ENCODE measurements at regions not wholly inside any gene's neighbourhood (a gene's known extent, or its start where the extent isn't known, plus 50 kb on each side); places are given as distances from the start of the nearest gene placed in this dataset.
A peak's percentile ranks its signal among the peaks of the same experiment; 100 is the strongest.

GRCh38 chr9:87120610-87121009, 173.3 kb upstream of the GAS1 start:
- no peak for DNase-seq

DNA sequence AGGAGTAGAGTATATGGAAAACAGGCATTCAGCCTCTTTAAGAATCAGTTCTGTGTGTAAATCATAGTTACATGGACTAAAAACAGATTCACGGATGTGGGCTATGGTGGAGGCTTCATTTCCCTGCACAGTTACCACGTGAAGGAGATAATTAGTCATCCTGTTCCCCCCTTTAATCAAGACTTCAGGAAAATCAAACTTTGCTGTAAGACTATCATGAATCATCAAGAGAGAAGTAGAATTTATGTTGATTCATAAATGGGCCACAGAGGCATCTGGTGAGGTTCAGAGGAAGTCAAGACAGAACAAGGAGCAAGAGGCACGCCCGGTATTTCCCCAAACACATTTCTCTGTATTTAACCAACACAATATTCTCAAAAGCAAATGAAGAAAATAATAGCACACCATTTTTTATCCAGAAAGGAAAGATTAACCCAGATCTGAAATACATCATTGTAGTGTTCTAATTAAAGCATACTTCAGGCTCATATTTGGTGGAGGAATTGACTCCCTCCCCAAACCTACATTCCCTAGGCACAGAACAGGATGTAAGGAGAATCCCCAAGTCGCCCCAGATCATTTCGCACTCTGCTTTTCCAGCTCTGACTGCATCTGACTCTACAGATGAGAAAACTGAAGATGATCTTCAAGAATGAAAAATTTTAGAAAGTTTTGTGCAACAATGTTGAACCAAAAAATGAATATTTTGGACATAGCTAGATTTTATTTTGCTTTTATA, 175.8 kb upstream of the GAS1 start:
- no peak for DNase-seq

DNA sequence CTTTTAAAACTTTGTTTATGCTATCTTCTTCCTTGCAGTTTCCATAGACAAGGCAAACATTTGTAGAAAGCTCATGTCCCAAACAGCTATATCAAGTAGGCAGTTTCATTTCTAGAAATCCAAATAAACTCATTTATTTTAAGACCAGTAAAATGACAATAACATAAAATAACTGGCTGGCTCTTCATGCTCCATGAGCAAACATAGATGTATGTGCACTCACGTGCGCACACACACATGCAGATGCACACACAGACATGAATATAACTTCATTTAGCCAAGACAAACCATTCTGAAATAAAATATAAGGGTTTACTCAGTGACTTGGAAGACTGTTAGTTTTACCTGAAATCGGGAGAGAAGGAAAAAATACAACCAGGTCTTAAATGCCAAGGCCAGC, 176.5 kb upstream of the GAS1 start:
- no peak for DNase-seq

- no peak for DNase-seq
These were observed 178.5 kb upstream of the GAS1 start for GRCh38 chr9:87125819-87126218.

GRCh38 chr9:87127543-87127942, 180.2 kb upstream of the GAS1 start:
- no peak for DNase-seq

DNA sequence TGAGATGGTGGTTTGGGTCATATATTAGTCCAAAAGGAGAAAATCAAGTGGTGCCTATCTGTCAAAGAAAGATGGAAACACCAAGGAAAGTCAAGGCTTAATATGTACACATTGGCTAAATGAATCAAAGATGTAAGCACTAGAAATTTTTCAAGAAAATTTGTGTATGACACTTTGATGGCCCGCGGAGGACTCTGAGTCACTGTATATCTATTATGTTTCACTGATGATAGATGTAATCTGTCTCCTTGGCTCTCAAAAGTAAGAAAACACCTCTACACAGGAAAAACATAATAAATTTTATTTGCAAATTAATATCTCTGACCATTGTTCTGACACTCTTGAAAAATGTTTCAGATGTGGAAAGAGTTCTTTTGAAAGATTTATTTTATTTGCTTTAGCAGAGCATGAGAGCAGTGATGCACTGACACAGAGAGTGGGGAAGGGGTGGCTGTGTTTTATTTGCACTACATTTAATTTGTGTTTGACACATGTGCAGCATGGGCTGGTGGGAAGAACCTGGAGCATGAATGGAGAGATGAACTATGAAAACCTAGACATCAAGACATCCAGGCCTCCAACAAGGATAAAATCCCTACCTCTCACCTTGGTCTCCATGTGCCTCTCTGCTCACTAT, 180.8 kb upstream of the GAS1 start:
- no peak for DNase-seq

- DNase-seq: no peak
These were observed 181.7 kb upstream of the GAS1 start for GRCh38 chr9:87128844-87129493.

DNA sequence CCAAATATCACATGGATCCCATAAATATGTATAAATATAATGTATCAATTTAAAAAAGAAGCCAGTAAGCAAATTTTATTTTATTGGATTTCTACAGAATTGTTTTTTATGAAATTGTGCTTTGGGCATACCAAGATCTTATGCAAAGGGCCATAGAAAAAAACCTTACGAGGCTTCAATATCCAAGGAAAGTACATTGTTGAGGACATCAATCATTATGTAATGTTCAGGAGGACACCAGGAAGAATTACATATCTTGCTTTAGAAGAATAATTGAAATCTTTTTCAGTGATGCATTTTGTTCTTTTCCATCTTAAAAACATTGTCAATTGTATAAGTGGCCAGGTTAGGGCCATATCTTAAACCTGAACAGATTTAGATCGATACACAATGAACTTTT, 187.8 kb upstream of the GAS1 start:
- DNase-seq: no peak

DNA sequence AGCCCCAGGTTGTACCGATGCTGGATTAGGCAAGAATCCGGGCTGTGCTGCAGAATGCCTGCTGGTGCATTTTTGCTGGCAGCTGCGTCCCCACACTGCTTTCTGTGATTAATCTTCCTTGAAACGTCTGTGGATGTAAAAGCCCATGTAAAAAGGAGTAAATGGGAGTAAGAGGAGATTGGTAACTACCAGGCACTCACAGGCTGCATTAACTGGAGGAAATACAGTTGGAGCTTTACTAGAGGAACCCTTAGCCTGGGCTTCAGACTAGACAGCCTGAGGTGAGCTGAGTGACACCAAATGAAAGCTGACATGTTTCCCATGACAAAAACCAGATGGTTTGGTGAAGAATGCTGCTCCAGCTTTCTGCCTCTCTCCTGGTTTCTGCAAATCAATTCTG, 190.4 kb upstream of the GAS1 start:
- no peak for DNase-seq

DNA sequence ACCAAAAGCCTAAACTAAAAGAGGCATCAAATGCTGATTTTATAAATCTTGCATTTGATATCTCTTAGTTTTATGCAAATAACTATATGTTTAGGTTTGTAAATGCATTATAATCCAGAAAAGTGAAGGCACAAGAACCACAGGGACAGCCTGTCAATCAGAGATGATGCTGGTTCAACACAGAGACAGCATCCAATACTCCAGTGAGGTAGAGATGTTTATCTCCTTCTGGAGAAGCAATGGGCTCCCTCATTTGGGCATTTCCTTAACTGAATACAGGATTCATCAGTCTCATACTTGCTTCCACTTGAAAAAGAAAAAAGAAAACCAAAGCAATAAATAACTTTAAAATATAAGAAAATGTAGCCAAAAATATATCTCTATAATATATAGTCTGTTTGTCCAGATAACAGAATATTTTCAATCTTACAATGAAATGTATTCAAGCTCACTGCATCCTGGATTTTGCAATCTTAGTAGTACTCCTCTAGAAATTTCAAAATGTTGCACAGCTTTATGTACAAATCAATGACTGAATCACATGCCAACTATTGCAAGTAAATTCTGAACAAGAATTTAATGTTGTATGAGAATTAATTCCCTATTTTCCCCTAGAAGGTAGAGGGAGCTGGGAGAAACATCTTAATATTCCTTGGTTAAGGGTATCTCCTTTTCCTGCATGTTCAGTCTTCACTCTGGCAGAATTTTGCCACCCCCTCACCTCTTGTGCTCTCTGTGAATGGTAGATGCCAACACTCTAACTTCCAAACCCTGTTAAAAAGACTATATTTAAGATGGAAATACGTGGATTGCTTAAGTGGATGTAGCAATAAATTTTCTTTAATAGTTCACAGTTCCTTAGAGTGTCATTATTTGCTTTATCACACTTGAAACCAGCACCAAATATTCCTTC, 191.1 kb upstream of the GAS1 start:
- DNase-seq: no peak

DNA sequence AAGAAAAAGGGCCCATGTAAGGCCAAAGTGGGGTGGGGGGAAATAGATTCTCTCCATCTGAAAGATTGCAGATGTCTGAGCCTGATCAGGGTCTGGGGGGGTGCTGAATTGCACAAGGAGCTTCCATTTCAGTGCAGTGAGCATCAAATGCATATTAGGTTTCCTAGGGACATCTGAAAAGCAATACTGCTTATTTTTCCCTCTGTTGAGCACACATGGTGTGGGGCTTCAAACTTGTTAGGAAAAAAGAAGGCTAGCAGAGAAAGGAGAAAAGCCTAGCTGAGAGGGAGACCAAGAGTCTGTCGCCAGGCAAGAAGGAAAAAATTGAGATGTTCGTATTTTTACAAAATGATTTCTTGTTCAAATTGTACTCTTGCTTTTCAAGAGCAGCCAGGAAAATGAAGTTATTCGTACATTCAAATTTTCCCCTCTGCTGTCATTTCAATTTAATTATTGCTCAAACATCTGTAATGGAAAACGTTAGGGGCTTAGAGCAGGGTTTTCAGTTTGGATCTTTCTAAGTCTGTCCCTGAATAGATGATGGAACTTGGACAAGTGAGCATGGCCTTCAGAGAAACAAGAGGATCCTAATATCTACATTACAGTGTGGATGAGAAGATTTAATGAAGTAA, 191.9 kb upstream of the GAS1 start:
- DNase-seq: no peak

DNA sequence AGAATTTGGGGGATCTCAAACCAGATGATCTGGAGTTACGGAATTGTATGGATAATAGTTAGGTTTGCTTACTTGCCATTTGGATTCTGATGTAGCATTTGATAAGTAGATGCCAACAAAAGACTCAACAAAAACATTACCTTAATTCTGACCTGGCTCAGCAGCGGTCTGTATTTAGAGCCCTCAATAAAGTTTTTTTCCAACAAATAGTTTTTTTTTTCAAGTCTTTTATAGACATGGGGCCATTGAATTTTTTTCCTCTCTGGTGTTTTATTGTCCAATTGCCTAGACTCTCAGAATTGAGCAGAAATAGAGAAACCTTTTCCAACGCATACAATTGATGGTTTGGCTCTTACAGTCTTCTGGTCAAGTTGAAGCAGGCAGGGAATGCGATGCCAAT, 192.8 kb upstream of the GAS1 start:
- DNase-seq: no peak

GRCh38 chr9:87140605-87141109, 193.4 kb upstream of the GAS1 start:
- no peak for DNase-seq

DNA sequence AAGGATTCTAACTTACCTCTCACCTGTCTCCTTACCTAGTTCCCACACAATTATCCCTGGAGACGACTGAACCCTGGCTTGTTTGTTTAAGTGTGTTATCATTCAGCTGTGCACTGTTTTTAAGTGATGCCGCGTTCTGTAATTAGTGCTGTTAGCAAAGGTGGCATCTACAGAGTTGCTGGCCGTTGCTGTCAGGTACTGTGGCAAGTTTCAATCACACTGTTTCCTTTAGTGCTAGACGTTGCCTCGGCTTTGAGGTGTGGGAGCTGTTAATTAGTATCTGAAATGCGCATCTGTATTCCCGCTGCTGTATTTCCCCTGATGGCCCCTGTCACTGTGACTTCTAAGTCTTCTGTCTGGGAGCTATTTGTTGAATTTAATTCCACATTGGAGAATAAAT, 193.8 kb upstream of the GAS1 start:
- no peak for DNase-seq

- no peak for DNase-seq
These were observed 199.6 kb upstream of the GAS1 start for GRCh38 chr9:87146933-87147332.

GRCh38 chr9:87147839-87148238, 200.5 kb upstream of the GAS1 start:
- DNase-seq: no peak

GRCh38 chr9:87148331-87149104, 201.2 kb upstream of the GAS1 start:
- DNase-seq: peak; percentile 83

GRCh38 chr9:87149799-87150198, 202.5 kb upstream of the GAS1 start:
- DNase-seq: no peak

DNA sequence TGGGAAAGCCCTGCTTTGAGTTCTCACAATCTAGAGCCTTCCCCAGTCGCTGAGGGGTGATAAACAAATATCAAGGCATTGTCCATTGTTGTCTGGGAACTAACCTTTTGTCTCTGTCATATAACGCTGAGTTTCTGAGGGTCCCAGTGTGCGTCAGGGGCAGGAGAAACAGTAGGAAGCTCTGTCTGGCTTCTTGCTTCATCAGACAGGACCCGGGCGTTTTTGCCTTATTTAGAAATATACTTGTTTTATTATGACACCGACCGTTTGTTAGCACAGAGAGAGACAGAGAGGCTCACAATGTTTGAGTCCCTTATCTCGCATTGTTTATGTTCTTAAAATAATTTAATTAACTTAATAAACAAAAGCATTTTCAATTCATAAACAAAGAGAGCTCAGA, 204.9 kb upstream of the GAS1 start:
- no peak for DNase-seq

- DNase-seq: no peak
These were observed 208.9 kb upstream of the GAS1 start for GRCh38 chr9:87156247-87156646.

- no peak for DNase-seq
These were observed 210.2 kb upstream of the GAS1 start for GRCh38 chr9:87157366-87158031.

Data from occipital lobe (tissue), 1 donor.